ENCODE measurements at regions not wholly inside any gene's neighbourhood (a gene's known extent, or its start where the extent isn't known, plus 50 kb on each side); places are given as distances from the start of the nearest gene placed in this dataset.

DNA sequence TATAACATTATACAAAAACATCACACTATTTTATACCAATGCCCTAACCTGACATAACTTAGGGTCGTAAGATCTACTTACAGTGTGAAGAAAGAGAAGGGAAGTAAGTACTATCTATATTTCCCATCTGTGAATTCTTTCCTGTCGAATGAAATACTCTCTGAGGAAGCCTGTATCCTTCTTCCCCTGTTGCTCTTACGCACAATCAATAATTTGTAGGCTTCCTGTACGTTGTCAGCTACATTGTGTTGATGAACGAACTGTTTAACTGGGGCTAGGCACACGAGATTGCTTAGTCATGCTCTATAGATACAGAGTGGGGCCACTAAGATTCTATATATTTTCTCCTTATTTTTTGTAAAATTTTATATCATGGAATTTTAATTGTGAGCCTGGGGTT is 1125.0 kb upstream of the CELF4 start:
- no peak for TF ChIP-seq POLR2A (IDR thresholded peaks at IDR 0.05; ENCODE audit: extremely low read depth, insufficient read length)
- TF ChIP-seq, protein P1, sequence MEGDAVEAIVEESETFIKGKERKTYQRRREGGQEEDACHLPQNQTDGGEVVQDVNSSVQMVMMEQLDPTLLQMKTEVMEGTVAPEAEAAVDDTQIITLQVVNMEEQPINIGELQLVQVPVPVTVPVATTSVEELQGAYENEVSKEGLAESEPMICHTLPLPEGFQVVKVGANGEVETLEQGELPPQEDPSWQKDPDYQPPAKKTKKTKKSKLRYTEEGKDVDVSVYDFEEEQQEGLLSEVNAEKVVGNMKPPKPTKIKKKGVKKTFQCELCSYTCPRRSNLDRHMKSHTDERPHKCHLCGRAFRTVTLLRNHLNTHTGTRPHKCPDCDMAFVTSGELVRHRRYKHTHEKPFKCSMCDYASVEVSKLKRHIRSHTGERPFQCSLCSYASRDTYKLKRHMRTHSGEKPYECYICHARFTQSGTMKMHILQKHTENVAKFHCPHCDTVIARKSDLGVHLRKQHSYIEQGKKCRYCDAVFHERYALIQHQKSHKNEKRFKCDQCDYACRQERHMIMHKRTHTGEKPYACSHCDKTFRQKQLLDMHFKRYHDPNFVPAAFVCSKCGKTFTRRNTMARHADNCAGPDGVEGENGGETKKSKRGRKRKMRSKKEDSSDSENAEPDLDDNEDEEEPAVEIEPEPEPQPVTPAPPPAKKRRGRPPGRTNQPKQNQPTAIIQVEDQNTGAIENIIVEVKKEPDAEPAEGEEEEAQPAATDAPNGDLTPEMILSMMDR (IDR thresholded peaks at IDR 0.05; ENCODE audit: low read depth, low read length) = no peak
- TF ChIP-seq MAX (IDR thresholded peaks at IDR 0.05; ENCODE audit: low read depth, low read length) = no peak
- no peak for DNase-seq (ENCODE audit: low read depth)
- H3K4me3 ChIP-seq (ENCODE audit: low read depth, low read length) = no peak overlapping the region

DNA sequence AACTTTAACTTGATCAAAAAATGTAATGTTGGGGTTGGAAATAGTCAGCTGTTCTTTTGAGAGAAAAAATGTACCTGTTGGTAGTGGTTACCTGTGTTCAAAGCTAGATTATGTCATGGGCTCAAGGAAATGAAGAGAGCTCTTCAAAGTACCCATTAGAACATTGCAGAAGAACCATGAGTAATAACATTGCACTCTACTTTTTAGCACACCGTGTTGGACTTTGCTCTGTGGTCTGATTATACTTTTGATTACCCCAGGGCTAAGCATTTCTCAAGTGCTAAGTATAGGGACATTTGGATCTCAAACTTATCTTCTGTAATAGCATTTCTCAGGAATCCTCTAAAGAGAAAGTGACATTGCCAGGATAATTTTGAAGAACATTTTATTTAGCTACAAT is 1122.8 kb upstream of the CELF4 start:
- H3K4me3 ChIP-seq (ENCODE audit: low read depth, low read length) = no peak overlapping the region
- DNase-seq (ENCODE audit: low read depth) = no peak
- TF ChIP-seq, protein P1 (IDR thresholded peaks at IDR 0.05; ENCODE audit: low read depth, low read length) = no peak
- no peak for TF ChIP-seq MYC (IDR thresholded peaks at IDR 0.05; ENCODE audit: low read depth, low read length)
- TF ChIP-seq MAX (IDR thresholded peaks at IDR 0.05; ENCODE audit: low read depth, low read length) = no peak
- TF ChIP-seq POLR2A (IDR thresholded peaks at IDR 0.05; ENCODE audit: extremely low read depth, insufficient read length) = no peak

GRCh38 chr18:38670486-38670885 is 1104.9 kb upstream of the CELF4 start:
- no peak overlapping the region for H3K4me3 ChIP-seq (ENCODE audit: low read depth, low read length)
- DNase-seq (ENCODE audit: low read depth) = no peak
- no peak for TF ChIP-seq POLR2A (IDR thresholded peaks at IDR 0.05; ENCODE audit: extremely low read depth, insufficient read length)
- TF ChIP-seq, protein P1 (IDR thresholded peaks at IDR 0.05; ENCODE audit: low read depth, low read length) = no peak
- TF ChIP-seq MAX (IDR thresholded peaks at IDR 0.05; ENCODE audit: low read depth, low read length) = no peak
- TF ChIP-seq MYC (IDR thresholded peaks at IDR 0.05; ENCODE audit: low read depth, low read length) = no peak

GRCh38 chr18:38664929-38665328 is 1099.3 kb upstream of the CELF4 start:
- no peak overlapping the region for H3K4me3 ChIP-seq (ENCODE audit: low read depth, low read length)
- TF ChIP-seq, protein P1 (IDR thresholded peaks at IDR 0.05; ENCODE audit: low read depth, low read length) = no peak
- TF ChIP-seq MYC (IDR thresholded peaks at IDR 0.05; ENCODE audit: low read depth, low read length) = no peak
- TF ChIP-seq MAX (IDR thresholded peaks at IDR 0.05; ENCODE audit: low read depth, low read length) = no peak
- TF ChIP-seq POLR2A (IDR thresholded peaks at IDR 0.05; ENCODE audit: extremely low read depth, insufficient read length) = no peak
- no peak for DNase-seq (ENCODE audit: low read depth)

- DNase-seq (ENCODE audit: low read depth) = no peak
- no peak overlapping the region for H3K4me3 ChIP-seq (ENCODE audit: low read depth, low read length)
- TF ChIP-seq, protein P1 (IDR thresholded peaks at IDR 0.05; ENCODE audit: low read depth, low read length) = no peak
- no peak for TF ChIP-seq MYC (IDR thresholded peaks at IDR 0.05; ENCODE audit: low read depth, low read length)
- TF ChIP-seq MAX (IDR thresholded peaks at IDR 0.05; ENCODE audit: low read depth, low read length) = no peak
- TF ChIP-seq POLR2A (IDR thresholded peaks at IDR 0.05; ENCODE audit: extremely low read depth, insufficient read length) = no peak
These were observed 1098.1 kb upstream of the CELF4 start for GRCh38 chr18:38663682-38664081.

- no peak for DNase-seq (ENCODE audit: low read depth)
- TF ChIP-seq POLR2A (IDR thresholded peaks at IDR 0.05; ENCODE audit: extremely low read depth, insufficient read length) (no peak), MAX (IDR thresholded peaks at IDR 0.05; ENCODE audit: low read depth, low read length) (no peak), MYC (IDR thresholded peaks at IDR 0.05; ENCODE audit: low read depth, low read length) (no peak)
- TF ChIP-seq, protein P1 (IDR thresholded peaks at IDR 0.05; ENCODE audit: low read depth, low read length) = no peak
- H3K4me3 ChIP-seq (ENCODE audit: low read depth, low read length) = no peak overlapping the region
These were observed 1097.7 kb upstream of the CELF4 start for GRCh38 chr18:38663270-38663669.
